WTC11 (cell line): ENCODE measurements at regions not wholly inside any gene's neighbourhood (a gene's known extent, or its start where the extent isn't known, plus 50 kb on each side); places are given as distances from the start of the nearest gene placed in this dataset.

ENCODE experiments used
- ATAC-seq: fragments of 200-7000 bp; cut with Tn5 transposase; 2 replicates; pipeline ENCODE4 v1.10.0; 2021; ENCODE audit warnings: mild to moderate bottlenecking, moderate library complexity
- CTCF ChIA-PET: fragments of 300-600 bp; sonication (Branson Sonifier 250); formaldehyde crosslinking; loops from one replicate; lab custom pipeline; 2021; ENCODE audit warnings: antibody characterized with exemption; lab: Charles Lee
- POLR2A ChIA-PET: fragments of 350-600 bp; sonication (Branson Sonifier 250); formaldehyde crosslinking; loops from one replicate; lab custom pipeline; 2021; ENCODE audit warnings: antibody characterized with exemption; lab: Charles Lee
- DNase-seq: peaks from one replicate; pipeline ENCODE4 v3.0.0; 2021; ENCODE audit warnings: low spot score
- H3K27ac Mint-ChIP-seq: 2 replicates; pipeline ENCODE4 v1.8.0; 2021; ENCODE audit warnings: mixed read lengths
- H3K27me3 Mint-ChIP-seq: 2 replicates; pipeline ENCODE4 v1.8.0; 2021; ENCODE audit warnings: low read depth, mild to moderate bottlenecking, moderate library complexity, mixed read lengths
- H3K36me3 Mint-ChIP-seq: 2 replicates; pipeline ENCODE4 v1.8.0; 2021; ENCODE audit warnings: mixed read lengths
- H3K4me1 Mint-ChIP-seq: 2 replicates; pipeline ENCODE4 v1.8.0; 2022; ENCODE audit warnings: mixed read lengths
- H3K4me3 Mint-ChIP-seq: 2 replicates; pipeline ENCODE4 v1.8.0; 2021; ENCODE audit warnings: mild to moderate bottlenecking, moderate library complexity, mixed read lengths
- H3K9me3 Mint-ChIP-seq: 2 replicates; pipeline ENCODE4 v1.8.0; 2021; ENCODE audit warnings: mixed read lengths
- CREB1 ChIP-seq: sonication (generic); formaldehyde crosslinking; IDR thresholded peaks from 2 replicates; pipeline ENCODE4 v1.8.0; 2023; ENCODE audit warnings: mild to moderate bottlenecking, missing genetic modification reagents
- FOXK1 ChIP-seq: sonication (generic); formaldehyde crosslinking; IDR thresholded peaks from 2 replicates; pipeline ENCODE4 v1.8.0; 2022; ENCODE audit warnings: mild to moderate bottlenecking, moderate library complexity, missing genetic modification reagents
- IRF1 ChIP-seq: sonication (generic); formaldehyde crosslinking; IDR thresholded peaks from 2 replicates; pipeline ENCODE4 v1.8.0; 2023; ENCODE audit warnings: missing genetic modification reagents
- MXD4 ChIP-seq: fragments of 250-450 bp; sonication (Bioruptor Pico); IDR thresholded peaks from 2 replicates; pipeline ENCODE4 v1.8.0; 2021; ENCODE audit warnings: mild to moderate bottlenecking, moderate library complexity, borderline replicate concordance
- NFYB ChIP-seq: sonication (generic); formaldehyde crosslinking; conservative IDR thresholded peaks from 2 replicates; pipeline ENCODE4 v1.8.0; 2022; ENCODE audit warnings: low read depth, missing genetic modification reagents
- NR3C1 ChIP-seq: sonication (generic); formaldehyde crosslinking; conservative IDR thresholded peaks from 2 replicates; pipeline ENCODE4 v1.8.1; 2023; ENCODE audit warnings: low read depth, mild to moderate bottlenecking, missing genetic modification reagents
- SMAD4 ChIP-seq: sonication (generic); formaldehyde crosslinking; IDR thresholded peaks from 2 replicates; pipeline ENCODE4 v1.8.0; 2022; ENCODE audit warnings: mild to moderate bottlenecking, missing genetic modification reagents
- TEAD4 ChIP-seq: sonication (generic); formaldehyde crosslinking; IDR thresholded peaks from 2 replicates; pipeline ENCODE4 v1.8.0; 2022; ENCODE audit warnings: mild to moderate bottlenecking, missing genetic modification reagents
- TP53 ChIP-seq: sonication (generic); formaldehyde crosslinking; IDR thresholded peaks from 2 replicates; pipeline ENCODE4 v1.8.1; 2023; ENCODE audit warnings: mild to moderate bottlenecking, missing genetic modification reagents
- ZBTB21 ChIP-seq: sonication (generic); formaldehyde crosslinking; IDR thresholded peaks from 2 replicates; pipeline ENCODE4 v1.8.1; 2023; ENCODE audit warnings: mild to moderate bottlenecking, missing genetic modification reagents, borderline replicate concordance
- ZBTB43 ChIP-seq: sonication (generic); formaldehyde crosslinking; IDR thresholded peaks from 2 replicates; pipeline ENCODE4 v1.8.1; 2023; ENCODE audit warnings: mild to moderate bottlenecking, missing genetic modification reagents
- ZMAT4 ChIP-seq: fragments of 250-450 bp; sonication (Bioruptor Pico); IDR thresholded peaks from 2 replicates; pipeline ENCODE4 v1.9.0; 2021; ENCODE audit warnings: mild to moderate bottlenecking
- ZNF138 ChIP-seq: sonication (generic); formaldehyde crosslinking; conservative IDR thresholded peaks from 2 replicates; pipeline ENCODE4 v1.8.1; 2022; ENCODE audit warnings: mild to moderate bottlenecking, moderate library complexity, missing genetic modification reagents
- ZNF281 ChIP-seq: sonication (generic); formaldehyde crosslinking; IDR thresholded peaks from 2 replicates; pipeline ENCODE4 v1.8.0; 2023; ENCODE audit warnings: mild to moderate bottlenecking, missing genetic modification reagents
- ZNF317 ChIP-seq: sonication (generic); formaldehyde crosslinking; IDR thresholded peaks from 2 replicates; pipeline ENCODE4 v1.8.1; 2023; ENCODE audit warnings: low read depth, mild to moderate bottlenecking, moderate library complexity, missing genetic modification reagents, borderline replicate concordance
- ZNF512 ChIP-seq: sonication (generic); formaldehyde crosslinking; IDR thresholded peaks from 2 replicates; pipeline ENCODE4 v1.8.1; 2022; ENCODE audit warnings: missing genetic modification reagents, borderline replicate concordance
- ZNF532 ChIP-seq: fragments of 250-450 bp; sonication (Bioruptor Pico); IDR thresholded peaks from 2 replicates; pipeline ENCODE4 v1.9.0; 2021; ENCODE audit warnings: mild to moderate bottlenecking, borderline replicate concordance
- TF ChIP-seq, protein P1 (sequence below): sonication (generic); formaldehyde crosslinking; IDR thresholded peaks from 2 replicates; pipeline ENCODE4 v1.8.1; 2022; ENCODE audit warnings: low read depth, missing genetic modification reagents, borderline replicate concordance
- TF ChIP-seq, protein P2 (sequence below): fragments of 250-450 bp; sonication (Bioruptor Pico); IDR thresholded peaks from 2 replicates; pipeline ENCODE4 v1.8.0; 2021; ENCODE audit warnings: mild to moderate bottlenecking
- TF ChIP-seq, protein P3 (sequence below): sonication (generic); formaldehyde crosslinking; IDR thresholded peaks from 2 replicates; pipeline ENCODE4 v1.8.0; 2022; ENCODE audit warnings: mild to moderate bottlenecking, missing genetic modification reagents

GRCh38 chr3:98954242-98954641 lies 52.7 kb upstream of the DCBLD2 start:
- Mint-ChIP-seq H3K27me3 (no peaks in the 10 kb centered on the region), H3K27ac (no peak overlapping the region), H3K4me1 (no peaks in the 10 kb centered on the region), H3K36me3 (no peaks in the 10 kb centered on the region), H3K9me3 (peaks cover 13% of the 10 kb centered on the region), H3K4me3 (no peak overlapping the region)
- TF ChIP-seq ZMAT4 (CRISPR knock-in tag) (no peak), TP53 (no peak)
- ChIA-PET POLR2A (no interaction called here), CTCF (no interaction called here)
- no peak for DNase-seq
- no peak for ATAC-seq

DNA sequence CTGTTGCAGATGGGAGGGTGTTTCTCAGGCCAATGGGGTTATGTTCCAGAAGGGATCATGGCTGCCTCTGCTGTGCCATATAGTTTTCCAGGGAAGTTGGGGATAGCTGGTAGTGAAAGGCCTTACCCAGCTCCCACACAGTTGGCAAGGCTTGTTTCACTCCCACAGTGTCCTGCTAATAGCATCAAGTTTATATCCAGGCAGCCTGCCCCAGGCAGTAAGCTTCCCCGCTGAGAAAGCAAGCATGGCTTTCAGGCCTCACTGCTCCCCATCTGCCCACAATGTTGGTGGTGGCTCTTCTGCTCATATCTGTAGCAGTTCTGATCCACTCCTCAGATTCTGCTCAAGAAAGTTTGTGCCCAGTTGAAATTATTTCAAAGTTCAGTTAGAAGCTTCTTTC lies 50.9 kb upstream of the DCBLD2 start:
- POLR2A ChIA-PET, result no interaction called here
- DNase-seq (no peak), ATAC-seq (0 out of 2 replicates have a peak, but pooled peaks have one; percentile 20)
- CTCF ChIA-PET, result interaction anchor here (0.6 to 1.5 kb wide), 2 partner anchors 24 to 42 kb away, joined by 3 to 4 read pairs; no protein-coding TSS in a partner anchor
- H3K9me3 Mint-ChIP-seq, result peaks cover 13% of the 10 kb centered on the region
- no peaks in the 10 kb centered on the region for H3K4me1 Mint-ChIP-seq
- no peak overlapping the region for H3K27ac Mint-ChIP-seq
- no peak overlapping the region for H3K4me3 Mint-ChIP-seq
- H3K27me3 Mint-ChIP-seq, result no peaks in the 10 kb centered on the region
- no peaks in the 10 kb centered on the region for H3K36me3 Mint-ChIP-seq
- TF ChIP-seq ZNF138 (CRISPR knock-in tag) (no peak), NFYB (CRISPR knock-in tag) (no peak), ZNF512 (no peak), FOXK1 (no peak), TEAD4 (CRISPR knock-in tag) (no peak), IRF1 (no peak), ZBTB21 (CRISPR knock-in tag) (no peak), TP53 (no peak), CREB1 (CRISPR knock-in tag) (no peak), SMAD4 (CRISPR knock-in tag) (no peak), MXD4 (CRISPR knock-in tag) (no peak), ZBTB43 (CRISPR knock-in tag) (no peak), ZNF532 (CRISPR knock-in tag) (no peak), ZNF317 (CRISPR knock-in tag) (no peak), ZNF281 (CRISPR knock-in tag) (no peak), NR3C1 (CRISPR knock-in tag) (no peak)
- TF ChIP-seq, protein P1, sequence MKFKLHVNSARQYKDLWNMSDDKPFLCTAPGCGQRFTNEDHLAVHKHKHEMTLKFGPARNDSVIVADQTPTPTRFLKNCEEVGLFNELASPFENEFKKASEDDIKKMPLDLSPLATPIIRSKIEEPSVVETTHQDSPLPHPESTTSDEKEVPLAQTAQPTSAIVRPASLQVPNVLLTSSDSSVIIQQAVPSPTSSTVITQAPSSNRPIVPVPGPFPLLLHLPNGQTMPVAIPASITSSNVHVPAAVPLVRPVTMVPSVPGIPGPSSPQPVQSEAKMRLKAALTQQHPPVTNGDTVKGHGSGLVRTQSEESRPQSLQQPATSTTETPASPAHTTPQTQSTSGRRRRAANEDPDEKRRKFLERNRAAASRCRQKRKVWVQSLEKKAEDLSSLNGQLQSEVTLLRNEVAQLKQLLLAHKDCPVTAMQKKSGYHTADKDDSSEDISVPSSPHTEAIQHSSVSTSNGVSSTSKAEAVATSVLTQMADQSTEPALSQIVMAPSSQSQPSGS (CRISPR knock-in tag), result no peak
- TF ChIP-seq, protein P2, sequence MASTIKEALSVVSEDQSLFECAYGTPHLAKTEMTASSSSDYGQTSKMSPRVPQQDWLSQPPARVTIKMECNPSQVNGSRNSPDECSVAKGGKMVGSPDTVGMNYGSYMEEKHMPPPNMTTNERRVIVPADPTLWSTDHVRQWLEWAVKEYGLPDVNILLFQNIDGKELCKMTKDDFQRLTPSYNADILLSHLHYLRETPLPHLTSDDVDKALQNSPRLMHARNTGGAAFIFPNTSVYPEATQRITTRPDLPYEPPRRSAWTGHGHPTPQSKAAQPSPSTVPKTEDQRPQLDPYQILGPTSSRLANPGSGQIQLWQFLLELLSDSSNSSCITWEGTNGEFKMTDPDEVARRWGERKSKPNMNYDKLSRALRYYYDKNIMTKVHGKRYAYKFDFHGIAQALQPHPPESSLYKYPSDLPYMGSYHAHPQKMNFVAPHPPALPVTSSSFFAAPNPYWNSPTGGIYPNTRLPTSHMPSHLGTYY (CRISPR knock-in tag), result no peak
- TF ChIP-seq, protein P3, sequence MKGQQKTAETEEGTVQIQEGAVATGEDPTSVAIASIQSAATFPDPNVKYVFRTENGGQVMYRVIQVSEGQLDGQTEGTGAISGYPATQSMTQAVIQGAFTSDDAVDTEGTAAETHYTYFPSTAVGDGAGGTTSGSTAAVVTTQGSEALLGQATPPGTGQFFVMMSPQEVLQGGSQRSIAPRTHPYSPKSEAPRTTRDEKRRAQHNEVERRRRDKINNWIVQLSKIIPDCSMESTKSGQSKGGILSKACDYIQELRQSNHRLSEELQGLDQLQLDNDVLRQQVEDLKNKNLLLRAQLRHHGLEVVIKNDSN (CRISPR knock-in tag), result no peak
